GM10248 (cell line): ENCODE measurements at regions not wholly inside any gene's neighbourhood (a gene's known extent, or its start where the extent isn't known, plus 50 kb on each side); places are given as distances from the start of the nearest gene placed in this dataset.

Source experiments
- CTCF ChIA-PET: fragments of 300-600 bp; sonication (Branson Sonifier 250); formaldehyde crosslinking; extraction: SDS; loops from one replicate; lab custom pipeline; 2021; ENCODE audit warnings: antibody characterized with exemption; lab: Yijun Ruan, JAX
- POLR2A ChIA-PET: fragments of 350-650 bp; sonication (Branson Sonifier 250); formaldehyde crosslinking; extraction: SDS; loops from one replicate; lab custom pipeline; 2020; ENCODE audit warnings: antibody characterized with exemption; lab: Yijun Ruan, JAX
- DNase-seq: peaks from one replicate; pipeline ENCODE4 v3.0.0; 2012; ENCODE audit errors: extremely low spot score
- CTCF ChIP-seq: IDR thresholded peaks from 2 replicates; pipeline ENCODE4 v1.5.1; 2012; ENCODE audit warnings: mild to moderate bottlenecking, low read depth; ENCODE audit errors: extremely low read depth, missing control alignments, control extremely low read depth

- TF ChIP-seq CTCF: no peak
- no peak for DNase-seq
- ChIA-PET CTCF (no interaction called here), POLR2A (no interaction called here)
These were observed 171.0 kb downstream of the SLC16A9 start for GRCh38 chr10:59538623-59539022.

GRCh38 chr10:59537501-59537900 lies 172.1 kb downstream of the SLC16A9 start:
- CTCF ChIA-PET: no interaction called here
- TF ChIP-seq CTCF: no peak
- POLR2A ChIA-PET: no interaction called here
- no peak for DNase-seq

- no peak for DNase-seq
- ChIA-PET CTCF (interaction anchor here (0.6 to 1.8 kb wide), 4 partner anchors 9 to 396 kb away, joined by 3 to 6 read pairs (median 3); no protein-coding TSS in a partner anchor), POLR2A (no interaction called here)
- TF ChIP-seq CTCF: no peak
These were observed 173.3 kb downstream of the SLC16A9 start for GRCh38 chr10:59536167-59537014.

GRCh38 chr10:59524348-59524747 lies 162.0 kb upstream of the FAM13C start:
- TF ChIP-seq CTCF: no peak
- ChIA-PET POLR2A (no interaction called here), CTCF (no interaction called here)
- DNase-seq: no peak

GRCh38 chr10:59523851-59524250 lies 161.5 kb upstream of the FAM13C start:
- ChIA-PET CTCF (interaction anchor here (0.6 kb wide), 1 partner anchor 11 kb away, joined by 3 read pairs; no protein-coding TSS in a partner anchor), POLR2A (no interaction called here)
- no peak for DNase-seq
- TF ChIP-seq CTCF: no peak

GRCh38 chr10:59517996-59518395 lies 155.6 kb upstream of the FAM13C start:
- DNase-seq: no peak
- CTCF ChIA-PET: no interaction called here
- no peak for TF ChIP-seq CTCF
- POLR2A ChIA-PET: no interaction called here
